ENCODE measurements at regions not wholly inside any gene's neighbourhood (a gene's known extent, or its start where the extent isn't known, plus 50 kb on each side); places are given as distances from the start of the nearest gene placed in this dataset.

DNA sequence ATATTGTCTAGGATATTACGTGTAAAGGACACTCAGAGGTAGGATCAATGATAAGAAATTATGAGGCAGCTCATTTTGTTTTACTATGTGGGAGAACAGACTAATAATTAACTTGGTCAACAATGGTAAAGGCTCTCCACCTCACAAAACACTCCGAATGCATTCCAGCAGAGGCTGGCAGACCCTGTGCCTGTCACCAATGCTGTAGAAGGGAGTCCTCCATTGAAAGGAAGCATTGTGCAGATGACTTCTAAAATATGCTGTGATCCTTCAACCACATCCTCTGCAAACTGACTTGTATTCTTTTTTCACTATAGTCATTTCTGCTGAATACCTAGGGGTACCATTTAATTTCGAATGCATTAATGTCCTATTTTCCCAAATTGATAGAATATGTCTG, 119.6 kb upstream of the EEA1 start:
- Mint-ChIP-seq H3K4me1 (ENCODE audit: unreplicated experiment) (peaks cover 3% of the 10 kb centered on the region), H3K27ac (ENCODE audit: unreplicated experiment) (no peak overlapping the region), H3K4me3 (ENCODE audit: unreplicated experiment) (no peak overlapping the region), H3K27me3 (ENCODE audit: unreplicated experiment) (peaks cover 2% of the 10 kb centered on the region), H3K9me3 (ENCODE audit: unreplicated experiment) (no peaks in the 10 kb centered on the region), H3K36me3 (ENCODE audit: low read depth, unreplicated experiment) (no peaks in the 10 kb centered on the region)
- TF ChIP-seq, protein P1, sequence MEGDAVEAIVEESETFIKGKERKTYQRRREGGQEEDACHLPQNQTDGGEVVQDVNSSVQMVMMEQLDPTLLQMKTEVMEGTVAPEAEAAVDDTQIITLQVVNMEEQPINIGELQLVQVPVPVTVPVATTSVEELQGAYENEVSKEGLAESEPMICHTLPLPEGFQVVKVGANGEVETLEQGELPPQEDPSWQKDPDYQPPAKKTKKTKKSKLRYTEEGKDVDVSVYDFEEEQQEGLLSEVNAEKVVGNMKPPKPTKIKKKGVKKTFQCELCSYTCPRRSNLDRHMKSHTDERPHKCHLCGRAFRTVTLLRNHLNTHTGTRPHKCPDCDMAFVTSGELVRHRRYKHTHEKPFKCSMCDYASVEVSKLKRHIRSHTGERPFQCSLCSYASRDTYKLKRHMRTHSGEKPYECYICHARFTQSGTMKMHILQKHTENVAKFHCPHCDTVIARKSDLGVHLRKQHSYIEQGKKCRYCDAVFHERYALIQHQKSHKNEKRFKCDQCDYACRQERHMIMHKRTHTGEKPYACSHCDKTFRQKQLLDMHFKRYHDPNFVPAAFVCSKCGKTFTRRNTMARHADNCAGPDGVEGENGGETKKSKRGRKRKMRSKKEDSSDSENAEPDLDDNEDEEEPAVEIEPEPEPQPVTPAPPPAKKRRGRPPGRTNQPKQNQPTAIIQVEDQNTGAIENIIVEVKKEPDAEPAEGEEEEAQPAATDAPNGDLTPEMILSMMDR (IDR thresholded peaks at IDR 0.05; ENCODE audit: unreplicated experiment), result no peak
- DNase-seq (ENCODE audit: low spot score), result no peak

DNA sequence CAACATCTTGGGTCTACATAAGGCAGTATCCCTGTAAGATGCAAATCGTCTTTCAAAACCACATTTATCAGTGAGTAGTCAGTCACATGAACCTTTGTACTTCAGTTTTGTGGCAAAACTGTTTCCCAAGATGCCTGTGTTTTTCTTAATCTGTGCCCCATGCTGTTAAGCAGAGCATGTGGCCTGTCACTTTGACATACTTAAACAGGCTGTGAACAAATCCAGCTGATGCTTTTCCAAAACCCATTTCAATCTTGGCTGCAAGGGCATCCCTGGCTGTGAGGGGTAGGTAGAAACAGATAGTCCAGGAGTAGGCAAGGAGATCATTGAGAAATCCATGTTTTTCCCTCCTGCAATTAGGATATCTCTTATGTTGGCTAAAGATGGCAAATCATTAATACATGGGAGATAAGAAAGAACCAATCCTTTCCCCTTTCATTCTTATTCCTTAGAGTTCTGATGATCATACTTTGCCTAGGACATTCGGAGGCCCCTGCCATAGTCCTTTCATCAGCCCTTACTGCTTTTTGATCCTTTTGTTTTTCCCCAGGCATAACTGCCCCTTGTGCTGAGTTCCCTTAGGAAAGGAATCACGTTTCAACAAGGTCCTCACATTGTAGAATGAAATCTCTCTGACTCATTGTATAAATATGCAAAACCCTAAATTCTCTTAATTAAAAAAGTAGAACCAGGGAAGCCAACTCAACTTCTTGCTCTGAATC, 121.1 kb upstream of the EEA1 start:
- peaks cover 2% of the 10 kb centered on the region for H3K27me3 Mint-ChIP-seq (ENCODE audit: unreplicated experiment)
- TF ChIP-seq, protein P1 (IDR thresholded peaks at IDR 0.05; ENCODE audit: unreplicated experiment), result no peak
- H3K4me3 Mint-ChIP-seq (ENCODE audit: unreplicated experiment), result no peak overlapping the region
- no peak overlapping the region for H3K27ac Mint-ChIP-seq (ENCODE audit: unreplicated experiment)
- no peak for DNase-seq (ENCODE audit: low spot score)
- no peaks in the 10 kb centered on the region for H3K4me1 Mint-ChIP-seq (ENCODE audit: unreplicated experiment)
- H3K9me3 Mint-ChIP-seq (ENCODE audit: unreplicated experiment), result no peaks in the 10 kb centered on the region
- H3K36me3 Mint-ChIP-seq (ENCODE audit: low read depth, unreplicated experiment), result no peaks in the 10 kb centered on the region

DNA sequence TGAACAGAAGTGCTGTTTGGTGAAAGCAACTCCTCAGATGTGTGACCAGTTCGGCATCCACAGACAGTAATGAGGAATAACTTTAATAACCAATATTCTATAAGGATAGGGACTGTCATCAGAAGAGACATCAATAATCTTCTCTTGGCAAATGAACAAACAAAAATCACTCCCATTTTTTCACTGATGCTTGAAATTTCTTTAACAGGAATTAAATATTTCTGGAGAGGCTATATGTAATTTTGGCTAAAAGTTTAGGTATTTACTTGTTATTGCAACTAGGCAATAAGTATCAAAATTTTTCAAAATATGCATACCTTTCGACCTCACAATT, 121.6 kb upstream of the EEA1 start:
- H3K4me1 Mint-ChIP-seq (ENCODE audit: unreplicated experiment), result peaks cover 1% of the 10 kb centered on the region
- H3K9me3 Mint-ChIP-seq (ENCODE audit: unreplicated experiment), result no peaks in the 10 kb centered on the region
- TF ChIP-seq, protein P1 (IDR thresholded peaks at IDR 0.05; ENCODE audit: unreplicated experiment), result no peak
- H3K36me3 Mint-ChIP-seq (ENCODE audit: low read depth, unreplicated experiment), result no peaks in the 10 kb centered on the region
- no peak overlapping the region for H3K4me3 Mint-ChIP-seq (ENCODE audit: unreplicated experiment)
- peaks cover 2% of the 10 kb centered on the region for H3K27me3 Mint-ChIP-seq (ENCODE audit: unreplicated experiment)
- H3K27ac Mint-ChIP-seq (ENCODE audit: unreplicated experiment), result no peak overlapping the region
- no peak for DNase-seq (ENCODE audit: low spot score)

DNA sequence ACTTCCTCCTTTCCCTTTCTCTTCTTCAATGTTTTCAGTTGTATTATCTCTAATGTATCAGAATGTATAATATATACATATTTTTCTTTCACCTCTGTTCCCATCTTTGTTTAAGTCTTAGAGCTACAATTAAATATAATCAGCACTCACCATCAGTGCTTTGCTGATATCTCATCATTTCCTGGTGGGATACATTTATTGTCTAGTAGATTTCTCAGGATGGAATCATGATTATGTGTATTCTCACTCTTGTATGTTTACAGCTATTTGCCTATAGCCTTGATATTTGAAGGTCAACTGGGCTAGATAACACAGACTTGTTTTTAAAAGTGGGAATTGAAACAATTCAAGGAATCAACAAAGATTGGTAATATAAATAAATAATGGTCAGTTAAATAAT, 124.9 kb upstream of the EEA1 start:
- DNase-seq (ENCODE audit: low spot score), result no peak
- TF ChIP-seq, protein P1 (IDR thresholded peaks at IDR 0.05; ENCODE audit: unreplicated experiment), result no peak
- Mint-ChIP-seq H3K4me1 (ENCODE audit: unreplicated experiment) (peaks cover 7% of the 10 kb centered on the region), H3K9me3 (ENCODE audit: unreplicated experiment) (no peaks in the 10 kb centered on the region), H3K4me3 (ENCODE audit: unreplicated experiment) (no peak overlapping the region), H3K27ac (ENCODE audit: unreplicated experiment) (no peak overlapping the region), H3K36me3 (ENCODE audit: low read depth, unreplicated experiment) (no peaks in the 10 kb centered on the region), H3K27me3 (ENCODE audit: unreplicated experiment) (peaks cover 1% of the 10 kb centered on the region)

DNA sequence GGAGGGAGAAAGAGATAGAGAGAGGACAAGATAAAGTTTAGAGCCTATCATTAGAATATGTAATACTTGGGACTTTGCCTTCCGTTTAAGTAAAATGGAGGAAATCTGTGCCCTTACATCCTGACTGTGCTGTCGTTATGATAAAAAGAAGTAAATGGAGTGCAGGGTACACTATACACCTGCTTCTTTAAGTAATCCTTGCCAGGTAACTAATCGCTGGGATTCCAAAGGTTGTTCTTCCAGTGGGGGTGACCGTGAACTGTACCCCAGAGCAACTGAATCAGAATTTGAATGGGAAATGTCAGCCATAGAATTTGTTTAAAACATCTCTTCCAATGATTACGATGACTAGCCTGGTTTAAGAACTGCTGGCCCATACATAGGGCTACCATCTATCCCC, 126.1 kb upstream of the EEA1 start:
- no peak for DNase-seq (ENCODE audit: low spot score)
- Mint-ChIP-seq H3K27ac (ENCODE audit: unreplicated experiment) (no peak overlapping the region), H3K4me3 (ENCODE audit: unreplicated experiment) (no peak overlapping the region), H3K9me3 (ENCODE audit: unreplicated experiment) (no peaks in the 10 kb centered on the region), H3K27me3 (ENCODE audit: unreplicated experiment) (peaks cover 1% of the 10 kb centered on the region), H3K36me3 (ENCODE audit: low read depth, unreplicated experiment) (no peaks in the 10 kb centered on the region), H3K4me1 (ENCODE audit: unreplicated experiment) (peaks cover 7% of the 10 kb centered on the region)
- TF ChIP-seq, protein P1 (IDR thresholded peaks at IDR 0.05; ENCODE audit: unreplicated experiment), result no peak

Measured in endothelial cell (in vitro differentiated cells).